IPS-18a (cell line): ENCODE measurements at regions not wholly inside any gene's neighbourhood (a gene's known extent, or its start where the extent isn't known, plus 50 kb on each side); places are given as distances from the start of the nearest gene placed in this dataset.
"Not testable (repeated sequence)": the region's sequence is repeated elsewhere in the genome, so short reads cannot be mapped to it uniquely, and the experiment has no call there.

Source experiments
- H3K27ac ChIP-seq: one replicate; pipeline ENCODE4 v1.5.1; 2013; ENCODE audit warnings: low read length
- H3K27me3 ChIP-seq: one replicate; pipeline ENCODE4 v1.6.1; 2013; ENCODE audit warnings: mild to moderate bottlenecking, low read length; ENCODE audit not compliant: control insufficient read depth, insufficient read depth
- H3K36me3 ChIP-seq: one replicate; pipeline ENCODE4 v1.6.1; 2013; ENCODE audit warnings: low read depth, low read length; ENCODE audit not compliant: control insufficient read depth
- H3K4me1 ChIP-seq: one replicate; pipeline ENCODE4 v1.6.1; 2013; ENCODE audit warnings: low read depth, low read length; ENCODE audit not compliant: control insufficient read depth
- H3K4me3 ChIP-seq: one replicate; pipeline ENCODE4 v1.5.1; 2013; ENCODE audit warnings: low read length
- H3K9ac ChIP-seq: one replicate; pipeline ENCODE4 v1.6.1; 2013; ENCODE audit warnings: mild to moderate bottlenecking, low read length, moderate library complexity
- H3K9me3 ChIP-seq: one replicate; pipeline ENCODE4 v1.6.1; 2013; ENCODE audit warnings: low read depth, low read length; ENCODE audit not compliant: control insufficient read depth

- Histone ChIP-seq H3K9ac (no peak overlapping the region), H3K36me3 (no peaks in the 10 kb centered on the region), H3K4me1 (no peaks in the 10 kb centered on the region), H3K27ac (no peak overlapping the region), H3K27me3 (no peaks in the 10 kb centered on the region), H3K9me3 (peaks cover 7% of the 10 kb centered on the region), H3K4me3 (no peak overlapping the region)
Observed at GRCh38 chr20:48448666-48449600, 378.9 kb downstream of the PREX1 start.

DNA sequence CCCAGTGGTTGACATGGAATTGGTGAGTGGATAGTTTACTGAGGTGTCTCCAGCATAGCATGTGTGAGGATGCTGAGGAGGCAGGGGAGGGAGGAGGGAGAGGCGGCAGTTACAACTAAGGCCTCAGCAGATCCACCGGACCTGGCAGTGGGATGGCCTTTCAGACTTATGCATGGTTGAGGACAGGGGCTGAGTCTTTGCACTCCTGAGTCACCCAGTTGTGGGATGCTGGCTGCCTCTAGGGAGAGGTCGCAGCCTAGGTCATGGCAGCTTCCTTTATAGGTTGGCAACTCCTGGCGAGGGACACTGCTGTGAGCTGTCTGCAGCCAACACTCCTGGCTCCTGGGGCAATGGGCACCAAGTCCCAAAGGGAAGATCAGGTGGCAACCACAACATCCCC lies 380.3 kb downstream of the PREX1 start:
- no peak overlapping the region for H3K4me3 ChIP-seq
- H3K4me1 ChIP-seq = no peaks in the 10 kb centered on the region
- H3K27ac ChIP-seq = no peak overlapping the region
- H3K9me3 ChIP-seq = peaks cover 7% of the 10 kb centered on the region
- no peak overlapping the region for H3K9ac ChIP-seq
- H3K36me3 ChIP-seq = no peaks in the 10 kb centered on the region
- no peaks in the 10 kb centered on the region for H3K27me3 ChIP-seq

DNA sequence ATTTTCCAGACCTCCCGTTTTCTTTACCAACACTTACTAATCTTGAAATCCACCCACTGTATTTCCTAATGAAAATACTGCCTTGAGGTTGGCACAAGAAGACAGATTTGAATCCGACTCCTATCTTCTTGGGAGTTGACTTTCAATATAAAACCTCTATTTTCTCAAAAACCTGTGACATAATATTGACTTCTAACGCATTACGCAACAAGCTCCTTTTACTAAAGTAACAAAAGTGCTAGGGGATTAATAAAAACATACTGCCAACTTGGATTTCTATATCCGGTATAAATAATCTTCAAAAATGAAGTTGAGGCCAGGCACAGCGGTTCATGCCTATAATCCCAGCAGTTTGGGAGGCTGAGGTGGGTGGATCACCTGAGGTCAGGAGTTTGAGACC lies 382.0 kb downstream of the PREX1 start:
- Histone ChIP-seq H3K36me3 (no peaks in the 10 kb centered on the region), H3K4me1 (no peaks in the 10 kb centered on the region), H3K9ac (no peak overlapping the region), H3K9me3 (peaks cover 7% of the 10 kb centered on the region), H3K27ac (no peak overlapping the region), H3K27me3 (no peaks in the 10 kb centered on the region), H3K4me3 (no peak overlapping the region)

DNA sequence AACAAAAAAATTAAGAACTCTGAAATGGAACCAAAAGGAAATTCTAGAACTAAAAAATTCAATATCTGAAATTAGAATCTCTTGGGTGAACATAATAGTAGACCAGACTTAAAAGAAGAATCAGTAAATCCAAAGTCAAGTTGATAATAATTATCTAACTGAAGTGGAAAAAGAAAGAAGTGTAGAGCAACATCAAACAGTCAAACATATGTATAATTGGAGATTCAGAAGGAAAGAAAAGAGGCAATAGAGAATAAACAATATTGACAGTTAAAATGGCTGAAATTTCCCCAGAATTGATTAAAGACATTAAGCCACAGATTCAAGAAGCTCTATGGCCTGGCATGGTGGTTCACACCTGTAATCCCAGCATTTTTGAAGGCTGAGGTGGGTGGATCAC lies 383.6 kb downstream of the PREX1 start:
- H3K27ac ChIP-seq = no peak overlapping the region
- H3K9me3 ChIP-seq = peaks cover 7% of the 10 kb centered on the region
- no peaks in the 10 kb centered on the region for H3K27me3 ChIP-seq
- no peak overlapping the region for H3K4me3 ChIP-seq
- no peaks in the 10 kb centered on the region for H3K4me1 ChIP-seq
- no peaks in the 10 kb centered on the region for H3K36me3 ChIP-seq
- H3K9ac ChIP-seq = no peak overlapping the region

DNA sequence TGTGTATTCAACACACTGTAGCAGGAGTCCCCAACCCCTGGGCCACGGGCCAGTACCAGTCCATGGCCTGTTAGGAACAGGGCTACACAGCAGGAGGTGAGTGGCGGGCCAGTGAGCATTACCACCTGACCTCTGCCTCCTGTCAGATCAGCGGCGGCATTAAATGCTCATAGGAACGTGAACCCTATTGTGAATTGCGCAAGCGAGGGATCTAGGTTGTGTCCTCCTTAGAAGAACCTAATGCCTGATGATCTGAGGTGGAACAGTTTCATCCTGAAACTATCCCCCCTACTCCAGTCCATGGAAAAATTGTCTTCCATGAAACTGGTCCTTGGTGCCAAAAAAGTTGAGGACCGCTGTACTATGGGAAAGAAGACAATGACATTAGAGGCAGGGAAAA lies 386.9 kb downstream of the PREX1 start:
- no peaks in the 10 kb centered on the region for H3K4me1 ChIP-seq
- H3K36me3 ChIP-seq = no peaks in the 10 kb centered on the region
- H3K27me3 ChIP-seq = no peaks in the 10 kb centered on the region
- no peak overlapping the region for H3K9ac ChIP-seq
- H3K4me3 ChIP-seq = no peak overlapping the region
- H3K27ac ChIP-seq = no peak overlapping the region
- peaks cover 7% of the 10 kb centered on the region for H3K9me3 ChIP-seq

- H3K27ac ChIP-seq, H3K4me1 ChIP-seq, H3K9ac ChIP-seq, H3K27me3 ChIP-seq, H3K4me3 ChIP-seq, H3K36me3 ChIP-seq, H3K9me3 ChIP-seq: not testable (repeated sequence)
Observed at GRCh38 chr20:48440261-48440660, 387.5 kb downstream of the PREX1 start.

GRCh38 chr20:48437146-48437545 lies 390.7 kb downstream of the PREX1 start:
- Histone ChIP-seq H3K27ac (no peak overlapping the region), H3K36me3 (no peaks in the 10 kb centered on the region), H3K4me3 (no peak overlapping the region)

DNA sequence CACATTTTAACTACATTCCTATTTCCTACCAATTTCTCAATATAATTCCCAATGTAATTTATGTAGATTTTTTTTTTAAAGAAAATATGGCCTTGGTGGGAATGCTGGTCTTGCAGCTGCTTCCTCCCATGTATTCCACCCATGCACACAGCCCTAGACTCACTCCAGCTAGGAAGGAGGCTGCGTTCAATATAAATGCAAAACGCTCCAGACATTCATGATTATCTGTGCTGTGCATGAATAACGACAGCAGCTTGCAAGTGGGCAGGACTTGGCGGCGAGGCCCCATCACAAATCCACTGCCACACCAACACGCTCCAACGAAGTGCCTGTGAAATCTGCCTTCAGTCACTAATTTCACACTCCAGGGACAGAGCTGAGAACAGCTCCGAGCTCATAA lies 391.2 kb downstream of the PREX1 start:
- not testable (repeated sequence) for H3K27ac ChIP-seq, H3K27me3 ChIP-seq, H3K9ac ChIP-seq, H3K36me3 ChIP-seq, H3K9me3 ChIP-seq, H3K4me1 ChIP-seq, H3K4me3 ChIP-seq

More at GRCh38 chr20:48437146-48437545, 390.7 kb downstream of the PREX1 start:
- Histone ChIP-seq H3K4me1 (peaks cover under 1% of the 10 kb centered on the region), H3K27me3 (no peaks in the 10 kb centered on the region), H3K9me3 (no peaks in the 10 kb centered on the region), H3K9ac (no peak overlapping the region)

- Histone ChIP-seq H3K9ac (no peak overlapping the region), H3K36me3 (no peaks in the 10 kb centered on the region), H3K4me1 (peaks cover 7% of the 10 kb centered on the region), H3K9me3 (no peaks in the 10 kb centered on the region), H3K4me3 (no peak overlapping the region), H3K27ac (no peak overlapping the region), H3K27me3 (no peaks in the 10 kb centered on the region)
Observed at GRCh38 chr20:48433178-48433577, 394.6 kb downstream of the PREX1 start.

- H3K9me3 ChIP-seq = no peaks in the 10 kb centered on the region
- no peak overlapping the region for H3K27ac ChIP-seq
- no peaks in the 10 kb centered on the region for H3K27me3 ChIP-seq
Observed at GRCh38 chr20:48432494-48432832, 395.3 kb downstream of the PREX1 start.

DNA sequence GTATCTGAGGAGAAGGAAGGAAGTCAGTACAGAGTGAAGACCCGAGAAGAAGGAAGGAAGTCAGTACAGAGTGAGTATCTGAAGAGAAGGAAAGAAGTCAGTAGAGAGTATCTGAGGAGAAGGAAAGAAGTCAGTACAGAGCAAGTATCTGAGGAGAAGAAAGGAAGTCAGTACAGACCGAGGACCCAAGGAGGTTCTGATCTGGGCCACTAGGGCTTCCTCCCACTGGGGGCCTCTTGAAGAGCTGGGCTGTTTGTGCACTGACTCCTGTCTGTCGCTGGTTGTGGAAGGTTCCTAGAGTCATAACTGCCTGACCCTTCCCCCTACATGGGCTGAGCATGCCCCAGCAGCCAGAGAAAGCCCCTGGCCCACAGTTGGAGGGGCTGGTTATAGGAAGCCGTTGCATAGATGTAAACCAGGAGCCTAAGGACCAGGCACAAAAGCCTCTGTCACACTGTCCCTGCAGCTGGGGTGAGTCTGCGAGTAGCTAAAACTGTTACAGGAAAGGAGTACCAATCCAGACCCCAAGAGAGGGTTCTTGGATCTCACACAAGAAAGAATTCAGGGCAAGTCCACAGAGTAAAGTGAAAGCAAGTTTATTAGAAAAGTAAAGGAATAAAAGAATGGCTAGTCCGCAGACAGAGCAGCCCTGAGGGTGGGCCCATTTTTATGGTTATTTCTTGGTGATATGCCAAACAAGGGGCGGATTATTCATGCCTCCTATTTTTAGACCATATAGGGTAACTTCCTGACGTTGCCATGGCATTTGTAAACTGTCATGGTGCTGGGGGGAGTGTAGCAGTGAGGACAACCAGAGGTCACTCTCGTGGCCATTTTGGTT lies 395.9 kb downstream of the PREX1 start:
- Histone ChIP-seq H3K4me3 (no peak overlapping the region), H3K9ac (no peak overlapping the region), H3K4me1 (peaks cover 7% of the 10 kb centered on the region), H3K27ac (no peak overlapping the region), H3K27me3 (no peaks in the 10 kb centered on the region), H3K36me3 (no peaks in the 10 kb centered on the region), H3K9me3 (no peaks in the 10 kb centered on the region)

More at GRCh38 chr20:48432494-48432832, 395.3 kb downstream of the PREX1 start:
- H3K36me3 ChIP-seq = no peaks in the 10 kb centered on the region
- H3K9ac ChIP-seq = no peak overlapping the region
- peaks cover 7% of the 10 kb centered on the region for H3K4me1 ChIP-seq
- H3K4me3 ChIP-seq = no peak overlapping the region
